K562 (cell line): ENCODE measurements at regions not wholly inside any gene's neighbourhood (a gene's known extent, or its start where the extent isn't known, plus 50 kb on each side); places are given as distances from the start of the nearest gene placed in this dataset.
"Not testable (repeated sequence)": the region's sequence is repeated elsewhere in the genome, so short reads cannot be mapped to it uniquely, and the experiment has no call there.

Experiments
- ATAC-seq: fragments of 200-7000 bp; cut with Tn5 transposase; 3 replicates; pipeline ENCODE4 v1.9.1; 2020; ENCODE audit warnings: moderate library complexity
- BruUV-seq: library from RNA; stranded (reverse); fragments of 400-500 nt; replicated peaks from 2 replicates; lab custom pipeline; 2021; lab: Mats Ljungman, UMichigan
- CTCF ChIA-PET: fragments of 300-600 bp; formaldehyde crosslinking; extraction: SDS; loops from one replicate; lab custom pipeline; 2021; ENCODE audit warnings: low intra/inter-chr PET ratio; lab: Yijun Ruan, JAX
- POLR2A ChIA-PET: fragments of 300-600, 350-650 bp; sonication (Branson Sonifier 250); formaldehyde crosslinking; extraction: SDS; loops from one replicate; lab custom pipeline; 2021; ENCODE audit warnings: antibody characterized with exemption, inconsistent platforms; lab: Yijun Ruan, JAX
- DNase-seq, 4 experiments: peaks; one replicate each; pipeline versions ENCODE4 v3.0.0 to v3.0.0-alpha.2; 2011 to 2018; ENCODE audit warnings: low spot score in 3 of 4, mixed read lengths in 3 of 4; ENCODE audit errors: extremely low read depth in 1 of 4
- FAIRE-seq: peaks from 2 replicates; lab custom pipeline; 2011; peaks lifted over from hg19 to GRCh38; lab: Jason Lieb, UNC
- H2AFZ ChIP-seq: 2 replicates; pipeline ENCODE4 v1.6.0; 2011; ENCODE audit warnings: low read depth, low read length, control low read depth, inconsistent platforms
- H3K27ac ChIP-seq: fragments of 200-600 bp; 3 replicates; pipeline ENCODE4 v1.8.0; 2011; ENCODE audit warnings: low read depth, mild to moderate bottlenecking, control low read depth, inconsistent platforms, low read length, moderate library complexity, mixed read lengths; ENCODE audit errors: extremely low read depth
- H3K27me3 ChIP-seq, 2 experiments: fragments of 300-600 bp in 1 of 2; 2 replicates in 1 of 2; 3 replicates in 1 of 2; pipeline versions ENCODE4 v1.6.0 to v1.8.0; 2011; ENCODE audit warnings: inconsistent platforms in 2 of 2, low read length in 2 of 2, mild to moderate bottlenecking in 1 of 2, mixed read lengths in 1 of 2, moderate library complexity in 1 of 2; ENCODE audit not compliant: control insufficient read depth in 2 of 2, insufficient read depth in 2 of 2
- H3K36me3 ChIP-seq: fragments of 300-600 bp; 3 replicates; pipeline ENCODE4 v1.8.0; 2011; ENCODE audit warnings: mild to moderate bottlenecking, low read length, inconsistent platforms; ENCODE audit not compliant: control insufficient read depth, insufficient read depth
- H3K4me1 ChIP-seq, 2 experiments: fragments of 200-600 bp in 1 of 2; replicated peaks in 1 of 2; 2 replicates in 1 of 2; 3 replicates in 1 of 2; pipeline versions ENCODE4 v1.5.1 to v1.8.0; 2011; ENCODE audit warnings: inconsistent platforms in 2 of 2, low read length in 2 of 2, mild to moderate bottlenecking in 1 of 2, mixed read lengths in 1 of 2, moderate library complexity in 1 of 2; ENCODE audit not compliant: control insufficient read depth in 2 of 2, insufficient read depth in 2 of 2
- H3K4me2 ChIP-seq: 2 replicates; pipeline ENCODE4 v1.6.1; 2011; ENCODE audit warnings: low read length, control low read depth, inconsistent platforms, mixed read lengths; ENCODE audit not compliant: insufficient read depth
- H3K4me3 ChIP-seq: fragments of 200-600 bp; sonication (generic), shearing (Covaris generic); 2 replicates; pipeline ENCODE4 v1.5.1; 2016; ENCODE audit warnings: control low read depth, inconsistent platforms
- H3K79me2 ChIP-seq: fragments of 200-600 bp; 3 replicates; pipeline ENCODE4 v1.8.0; 2011; ENCODE audit warnings: low read length, inconsistent platforms; ENCODE audit not compliant: control insufficient read depth, insufficient read depth
- H3K9ac ChIP-seq, 2 experiments: 2 replicates each; pipeline versions ENCODE4 v1.6.0 to v1.6.1; 2011; ENCODE audit warnings: low read depth in 2 of 2, low read length in 2 of 2, control low read depth in 1 of 2, inconsistent platforms in 1 of 2, mild to moderate bottlenecking in 1 of 2, mixed read lengths in 1 of 2; ENCODE audit not compliant: insufficient read depth in 1 of 2
- H3K9me1 ChIP-seq: one replicate; pipeline ENCODE4 v1.6.0; 2011; ENCODE audit warnings: inconsistent platforms, mild to moderate bottlenecking, low read length, moderate library complexity; ENCODE audit not compliant: control insufficient read depth, insufficient read depth
- H3K9me3 ChIP-seq: replicated peaks from 2 replicates; pipeline ENCODE4 v1.5.1; 2011; ENCODE audit warnings: low read depth, low read length, inconsistent platforms; ENCODE audit not compliant: control insufficient read depth, insufficient read depth
- H4K20me1 ChIP-seq: replicated peaks from 2 replicates; pipeline ENCODE4 v1.6.1; 2011; ENCODE audit warnings: low read length, inconsistent platforms, mixed read lengths; ENCODE audit not compliant: control insufficient read depth, insufficient read depth
- EHMT2 ChIP-seq: fragments of 450-650 bp; IDR thresholded peaks from 2 replicates; pipeline ENCODE4 v1.6.1; 2018; ENCODE audit warnings: antibody characterized with exemption
- MAFG ChIP-seq: fragments of 450-650 bp; conservative IDR thresholded peaks from 2 replicates; pipeline ENCODE4 v1.6.1; 2016; ENCODE audit warnings: missing genetic modification characterization, missing compliant biosample characterization
- PTTG1 ChIP-seq: fragments of 450-650 bp; IDR thresholded peaks from 2 replicates; pipeline ENCODE4 v1.6.1; 2016; ENCODE audit warnings: low read depth, mild to moderate bottlenecking, missing genetic modification characterization, missing compliant biosample characterization
- SMARCA5 ChIP-seq: fragments of 450-650 bp; IDR thresholded peaks from 2 replicates; pipeline ENCODE4 v1.6.1; 2016
- ZBTB17 ChIP-seq: fragments of 450-650 bp; formaldehyde crosslinking; IDR thresholded peaks from 2 replicates; pipeline ENCODE4 v1.4.0; 2020; ENCODE audit warnings: mild to moderate bottlenecking
- ZNF224 ChIP-seq: sonication (generic); formaldehyde crosslinking; IDR thresholded peaks from 2 replicates; pipeline ENCODE4 v1.8.0; 2022; ENCODE audit warnings: mild to moderate bottlenecking, missing genetic modification reagents
- ZNF764 ChIP-seq: fragments of 250-450 bp; sonication (Bioruptor Pico); IDR thresholded peaks from 2 replicates; pipeline ENCODE4 v1.4.0; 2020; ENCODE audit warnings: low read depth, mild to moderate bottlenecking, moderate library complexity
- WGBS: fragments of 100-300 bp; shearing (Covaris generic); methylation state at CpG from one replicate; pipeline ENCODE4 v1.1.6; 2016; ENCODE audit warnings: low coverage, mixed read lengths; ENCODE audit not compliant: insufficient coverage; ENCODE audit errors: missing lambda C conversion rate; 5-methylcytosine and 5-hydroxymethylcytosine counted together
- in situ Hi-C: fragments of 300-500 bp; cut with MboI; formaldehyde crosslinking; loops from 4 replicates; pipeline ENCODE4 v1.15.0; 2018; ENCODE audit warnings: inconsistent platforms, mixed read lengths
- intact Hi-C: fragments of 100-400 bp; cut with micrococcal nuclease; formaldehyde crosslinking; loops from 2 replicates; pipeline ENCODE4 v1.14.2; 2022

DNA sequence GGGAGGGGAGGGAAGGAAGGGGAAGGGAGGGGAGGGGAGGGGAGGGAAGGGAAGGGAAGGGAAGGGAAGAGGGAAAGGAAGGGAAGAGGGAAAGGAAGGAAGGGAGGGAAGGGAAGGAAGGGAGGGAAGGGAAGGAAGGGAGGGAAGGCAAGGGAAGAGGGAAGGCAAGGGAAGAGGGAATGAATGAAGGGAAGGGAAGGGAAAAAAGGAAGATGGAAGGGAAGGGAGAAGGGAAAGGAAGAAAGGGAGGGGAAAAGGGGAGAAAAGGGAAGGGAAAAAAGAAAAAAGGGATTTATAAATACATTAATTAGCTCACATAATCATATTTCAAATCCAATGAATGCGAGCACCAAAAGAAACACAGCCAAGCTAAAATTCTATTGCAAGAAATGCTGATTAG is 202.9 kb upstream of the LRRTM4 start:
- H3K4me2 ChIP-seq = no peak overlapping the region
- H4K20me1 ChIP-seq = no peaks in the 10 kb centered on the region
- WGBS = 0% methylated on average over 1 of the region's 1 CpG
- ATAC-seq = no peak
- BruUV-seq = no TSS peak
- no peak overlapping the region for H3K9ac ChIP-seq
- no peaks in the 10 kb centered on the region for H3K79me2 ChIP-seq
- in situ Hi-C loops = no loop called here
- DNase-seq = no peak
- no peaks in the 10 kb centered on the region for H3K27me3 ChIP-seq
- ChIA-PET POLR2A (interaction anchor here (0.6 to 0.7 kb wide), 2 partner anchors 9 to 1205 kb away, joined by 3 read pairs; no protein-coding TSS in a partner anchor), CTCF (no interaction called here)
- H3K27ac ChIP-seq = no peak overlapping the region
- H3K9me1 ChIP-seq = no peaks in the 10 kb centered on the region
- no peaks in the 10 kb centered on the region for H3K9me3 ChIP-seq
- H3K4me3 ChIP-seq = no peak overlapping the region
- intact Hi-C loops = no loop called here
- no peak overlapping the region for H2AFZ ChIP-seq
- no peak for FAIRE-seq
- H3K36me3 ChIP-seq = no peaks in the 10 kb centered on the region
- no peak for TF ChIP-seq ZNF764 (CRISPR knock-in tag)
- no peak for TF ChIP-seq PTTG1
- no peak for TF ChIP-seq EHMT2
- no peak for TF ChIP-seq SMARCA5
- TF ChIP-seq ZBTB17 (CRISPR knock-in tag) = no peak
- TF ChIP-seq ZNF224 = no peak
- no peak for TF ChIP-seq MAFG (tag)
- TF ChIP-seq, all 486 proteins: peak for 0
- no peaks in the 10 kb centered on the region for H3K4me1 ChIP-seq

DNA sequence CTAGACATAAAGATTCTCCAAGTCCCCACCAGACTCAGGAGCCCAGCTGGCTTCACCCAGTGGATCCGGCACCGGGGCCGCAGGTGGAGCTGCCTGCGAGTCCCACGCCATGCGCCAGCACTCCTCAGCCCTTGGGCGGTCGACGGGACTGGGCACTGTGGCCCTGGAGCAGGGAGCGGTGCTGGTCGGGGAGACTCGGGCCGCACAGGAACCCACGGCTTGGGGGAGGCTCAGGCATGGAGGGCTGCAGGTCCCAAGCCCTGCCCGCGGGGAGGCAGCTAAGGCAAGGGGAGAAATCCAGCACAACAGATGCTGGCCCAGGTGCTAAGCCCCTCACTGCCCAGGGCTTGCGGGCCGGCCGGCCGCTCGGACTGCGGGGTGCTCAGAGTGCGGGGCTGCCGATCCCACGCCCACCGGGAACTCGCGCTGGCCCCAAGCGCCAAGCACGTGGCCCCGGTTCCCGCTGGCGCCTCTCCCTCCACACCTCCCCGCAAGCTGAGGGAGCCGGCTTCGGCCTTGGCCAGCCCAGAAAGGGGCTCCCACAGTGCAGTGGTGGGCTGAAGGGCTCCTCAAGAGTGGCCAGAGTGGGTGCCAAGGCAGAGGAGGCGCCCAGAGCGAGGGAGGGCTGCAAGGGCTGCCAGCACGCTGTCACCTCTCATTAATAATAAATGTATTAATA is 212.6 kb upstream of the LRRTM4 start:
- FAIRE-seq, H4K20me1 ChIP-seq, BruUV-seq, DNase-seq, H3K36me3 ChIP-seq, H3K27me3 ChIP-seq, H3K4me2 ChIP-seq, CTCF ChIA-PET, H3K9me3 ChIP-seq, H2AFZ ChIP-seq, H3K9ac ChIP-seq, intact Hi-C loops, H3K79me2 ChIP-seq, in situ Hi-C loops, H3K27ac ChIP-seq, H3K9me1 ChIP-seq, H3K4me3 ChIP-seq, H3K4me1 ChIP-seq, ATAC-seq: not testable (repeated sequence)
- POLR2A ChIA-PET = interaction anchor here (0.6 kb wide), 1 partner anchor 9 kb away, joined by 3 read pairs; no protein-coding TSS in a partner anchor
- under 1% methylated on average over 20 of the region's 39 CpGs for WGBS
